MM.1S (cell line): ENCODE measurements at regions not wholly inside any gene's neighbourhood (a gene's known extent, or its start where the extent isn't known, plus 50 kb on each side); places are given as distances from the start of the nearest gene placed in this dataset.

Experiments
- DNase-seq: peaks from one replicate; pipeline ENCODE4 v3.0.0-alpha.2; 2015
- H2AFZ ChIP-seq: fragments of 300-600 bp; sonication (generic); 2 replicates; pipeline ENCODE4 v1.6.0; 2016; ENCODE audit warnings: antibody characterized with exemption, low read length
- H3F3A ChIP-seq: fragments of 300-600 bp; sonication (generic); 2 replicates; pipeline ENCODE4 v1.6.1; 2016; ENCODE audit warnings: mild to moderate bottlenecking, antibody characterized with exemption, low read length, moderate library complexity, mixed read lengths; ENCODE audit not compliant: insufficient read depth
- H3K27ac ChIP-seq: fragments of 300-600 bp; sonication (generic); 2 replicates; pipeline ENCODE4 v1.5.1; 2016; ENCODE audit warnings: mild to moderate bottlenecking, low read length
- H3K27me3 ChIP-seq: fragments of 300-600 bp; sonication (generic); replicated peaks from 2 replicates; pipeline ENCODE4 v1.6.0; 2016; ENCODE audit warnings: low read length; ENCODE audit not compliant: insufficient read depth
- H3K36me3 ChIP-seq: fragments of 300-600 bp; sonication (generic); replicated peaks from 2 replicates; pipeline ENCODE4 v1.6.1; 2016; ENCODE audit warnings: mild to moderate bottlenecking, low read length, mixed read lengths; ENCODE audit not compliant: insufficient read depth
- H3K4me1 ChIP-seq: fragments of 300-600 bp; sonication (generic); 2 replicates; pipeline ENCODE4 v1.6.1; 2016; ENCODE audit warnings: low read length, mixed read lengths
- H3K4me2 ChIP-seq: fragments of 300-600 bp; sonication (generic); 2 replicates; pipeline ENCODE4 v1.6.0; 2016; ENCODE audit warnings: low read depth, low read length
- H3K4me3 ChIP-seq: fragments of 300-600 bp; sonication (generic); 2 replicates; pipeline ENCODE4 v1.5.1; 2016; ENCODE audit warnings: low read length, mixed read lengths
- H3K79me2 ChIP-seq: fragments of 300-600 bp; sonication (generic); 2 replicates; pipeline ENCODE4 v1.6.1; 2016; ENCODE audit warnings: mixed run types, low read length, mixed read lengths
- H3K9ac ChIP-seq: fragments of 300-600 bp; sonication (generic); 2 replicates; pipeline ENCODE4 v1.6.1; 2016; ENCODE audit warnings: low read length, mixed read lengths
- H3K9me2 ChIP-seq: fragments of 300-600 bp; sonication (generic); replicated peaks from 2 replicates; pipeline ENCODE4 v1.6.1; 2016; ENCODE audit warnings: mild to moderate bottlenecking, low read length, mixed read lengths; ENCODE audit not compliant: insufficient read depth
- H3K9me3 ChIP-seq: fragments of 300-600 bp; sonication (generic); replicated peaks from 2 replicates; pipeline ENCODE4 v1.6.1; 2016; ENCODE audit warnings: mild to moderate bottlenecking, low read length, mixed read lengths; ENCODE audit not compliant: insufficient read depth
- H4K20me1 ChIP-seq: fragments of 300-600 bp; sonication (generic); 2 replicates; pipeline ENCODE4 v1.6.1; 2016; ENCODE audit warnings: mild to moderate bottlenecking, low read length, moderate library complexity, mixed read lengths; ENCODE audit not compliant: insufficient read depth
- EZH2 ChIP-seq: fragments of 300-600 bp; sonication (generic); optimal IDR thresholded peaks from 2 replicates; pipeline ENCODE3; 2017; ENCODE audit warnings: low read depth, mild to moderate bottlenecking, antibody characterized with exemption, low read length, mixed read lengths
- EZH2phosphoT487 ChIP-seq: fragments of 300-600 bp; sonication (generic); IDR thresholded peaks from 2 replicates; pipeline ENCODE4 v1.6.1; 2018; ENCODE audit warnings: antibody characterized with exemption, low read length
- TF ChIP-seq, protein P1 (sequence below): fragments of 300-600 bp; sonication (generic); IDR thresholded peaks from 2 replicates; pipeline ENCODE4 v1.5.1; 2016; ENCODE audit warnings: antibody characterized with exemption, low read length, mixed read lengths

DNA sequence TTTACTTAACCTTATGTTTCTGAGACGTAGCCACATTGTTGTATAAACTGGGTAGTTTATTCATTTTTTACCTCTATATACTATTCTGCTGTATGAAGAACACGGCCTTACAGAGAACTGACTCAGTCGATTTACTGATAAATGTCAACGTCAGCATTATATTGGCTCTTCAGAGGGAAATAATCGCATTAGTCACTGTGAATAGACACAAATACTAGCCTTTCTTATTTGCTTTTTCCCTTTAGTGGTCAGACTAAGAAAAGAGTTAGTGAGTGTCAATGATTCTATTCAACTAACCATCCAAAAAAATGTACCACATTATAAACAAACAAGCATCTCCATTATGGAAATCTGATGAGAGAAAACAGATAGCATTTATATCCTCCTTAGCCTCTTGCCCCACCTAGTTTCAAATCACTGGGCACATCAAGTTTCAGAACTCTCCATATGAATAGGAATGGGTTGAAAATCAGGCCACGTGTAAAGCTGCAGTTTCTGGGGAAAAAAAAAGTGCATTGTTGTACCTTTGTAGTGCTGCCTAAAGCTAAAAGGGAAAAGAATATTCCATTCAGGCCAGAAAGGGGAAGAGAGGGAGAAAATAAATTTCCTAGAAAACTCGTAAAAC lies 146.7 kb upstream of the VCX3A start:
- Histone ChIP-seq H3K4me3 (no peak overlapping the region), H3F3A (no peaks in the 10 kb centered on the region), H2AFZ (no peak overlapping the region), H3K9ac (no peak overlapping the region), H3K27me3 (no peaks in the 10 kb centered on the region), H3K4me1 (0 out of 2 replicates have a peak, but pooled peaks cover 4% of the 10 kb centered on the region), H3K27ac (no peak overlapping the region), H3K9me3 (no peaks in the 10 kb centered on the region), H3K79me2 (no peaks in the 10 kb centered on the region), H4K20me1 (no peaks in the 10 kb centered on the region), H3K36me3 (no peaks in the 10 kb centered on the region), H3K9me2 (no peaks in the 10 kb centered on the region), H3K4me2 (no peak overlapping the region)
- no peak for DNase-seq
- TF ChIP-seq EZH2 = no peak
- TF ChIP-seq, protein P1, sequence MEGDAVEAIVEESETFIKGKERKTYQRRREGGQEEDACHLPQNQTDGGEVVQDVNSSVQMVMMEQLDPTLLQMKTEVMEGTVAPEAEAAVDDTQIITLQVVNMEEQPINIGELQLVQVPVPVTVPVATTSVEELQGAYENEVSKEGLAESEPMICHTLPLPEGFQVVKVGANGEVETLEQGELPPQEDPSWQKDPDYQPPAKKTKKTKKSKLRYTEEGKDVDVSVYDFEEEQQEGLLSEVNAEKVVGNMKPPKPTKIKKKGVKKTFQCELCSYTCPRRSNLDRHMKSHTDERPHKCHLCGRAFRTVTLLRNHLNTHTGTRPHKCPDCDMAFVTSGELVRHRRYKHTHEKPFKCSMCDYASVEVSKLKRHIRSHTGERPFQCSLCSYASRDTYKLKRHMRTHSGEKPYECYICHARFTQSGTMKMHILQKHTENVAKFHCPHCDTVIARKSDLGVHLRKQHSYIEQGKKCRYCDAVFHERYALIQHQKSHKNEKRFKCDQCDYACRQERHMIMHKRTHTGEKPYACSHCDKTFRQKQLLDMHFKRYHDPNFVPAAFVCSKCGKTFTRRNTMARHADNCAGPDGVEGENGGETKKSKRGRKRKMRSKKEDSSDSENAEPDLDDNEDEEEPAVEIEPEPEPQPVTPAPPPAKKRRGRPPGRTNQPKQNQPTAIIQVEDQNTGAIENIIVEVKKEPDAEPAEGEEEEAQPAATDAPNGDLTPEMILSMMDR = no peak
- no peak for TF ChIP-seq EZH2phosphoT487

DNA sequence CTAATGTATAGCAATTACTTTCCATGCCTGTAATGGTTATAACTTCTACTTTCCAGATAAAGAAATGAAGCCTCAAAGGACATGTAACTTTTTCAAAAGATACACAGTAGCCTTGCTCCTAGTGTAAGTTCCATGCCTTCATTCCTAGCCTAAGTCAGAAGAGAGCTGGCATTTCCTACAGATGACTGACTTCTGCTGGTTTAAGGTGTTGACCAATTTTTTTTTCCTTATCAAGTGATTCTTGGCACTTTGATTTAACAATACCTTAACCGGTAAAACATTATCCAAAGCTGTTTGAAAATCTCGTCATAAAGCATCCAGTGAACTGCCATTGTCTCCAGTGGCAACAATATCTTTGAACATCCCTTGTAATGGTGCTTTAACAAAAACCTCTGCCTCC lies 145.1 kb upstream of the VCX3A start:
- Histone ChIP-seq H3K79me2 (no peaks in the 10 kb centered on the region), H2AFZ (no peak overlapping the region), H3K9me3 (no peaks in the 10 kb centered on the region), H3K4me3 (no peak overlapping the region), H4K20me1 (no peaks in the 10 kb centered on the region), H3K27ac (no peak overlapping the region), H3K4me2 (no peak overlapping the region), H3K9ac (no peak overlapping the region), H3F3A (no peaks in the 10 kb centered on the region), H3K36me3 (no peaks in the 10 kb centered on the region), H3K4me1 (0 out of 2 replicates have a peak, but pooled peaks cover 4% of the 10 kb centered on the region), H3K27me3 (no peaks in the 10 kb centered on the region), H3K9me2 (no peaks in the 10 kb centered on the region)
- TF ChIP-seq, protein P1 = no peak
- TF ChIP-seq EZH2phosphoT487 (no peak), EZH2 (no peak)
- no peak for DNase-seq

DNA sequence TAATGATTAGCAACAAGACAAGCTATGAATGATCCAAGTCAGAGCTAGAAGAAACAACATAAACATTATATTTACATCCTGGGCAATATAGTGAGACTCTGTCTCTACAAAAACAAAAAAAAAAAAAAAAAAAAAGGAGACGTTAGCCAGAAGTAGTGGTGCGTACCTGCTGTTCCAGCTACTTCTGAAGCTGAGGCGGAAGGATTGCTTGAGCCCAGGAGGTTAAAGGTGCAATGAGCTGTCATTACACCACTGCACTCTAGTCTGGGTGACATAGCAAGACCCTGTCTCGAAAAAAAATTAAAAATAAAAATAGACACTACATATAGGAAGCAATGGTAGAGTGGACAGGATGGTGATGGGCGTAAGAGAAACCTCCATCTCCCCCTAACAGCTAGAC lies 144.6 kb upstream of the VCX3A start:
- Histone ChIP-seq H3K9ac (no peak overlapping the region), H3K9me3 (no peaks in the 10 kb centered on the region), H3F3A (no peaks in the 10 kb centered on the region), H3K27ac (no peak overlapping the region), H2AFZ (no peak overlapping the region), H4K20me1 (no peaks in the 10 kb centered on the region), H3K4me1 (0 out of 2 replicates have a peak, but pooled peaks cover 4% of the 10 kb centered on the region), H3K4me2 (no peak overlapping the region), H3K9me2 (no peaks in the 10 kb centered on the region), H3K79me2 (no peaks in the 10 kb centered on the region), H3K36me3 (no peaks in the 10 kb centered on the region), H3K27me3 (no peaks in the 10 kb centered on the region), H3K4me3 (no peak overlapping the region)
- no peak for DNase-seq
- TF ChIP-seq, protein P1 = no peak
- TF ChIP-seq EZH2 (no peak), EZH2phosphoT487 (no peak)
